Hematopoietic multipotent progenitor cell treated with erythropoietin and hydrocortisone succinate and interleukin-3 and kit ligand, for 6 days (in vitro differentiated cells): ENCODE measurements at regions not wholly inside any gene's neighbourhood (a gene's known extent, or its start where the extent isn't known, plus 50 kb on each side); places are given as distances from the start of the nearest gene placed in this dataset.
"Not testable (repeated sequence)": the region's sequence is repeated elsewhere in the genome, so short reads cannot be mapped to it uniquely, and the experiment has no call there.

Experiments
- DNase-seq: peaks from one replicate; pipeline ENCODE4 v3.0.0-alpha.2; 2015

DNA sequence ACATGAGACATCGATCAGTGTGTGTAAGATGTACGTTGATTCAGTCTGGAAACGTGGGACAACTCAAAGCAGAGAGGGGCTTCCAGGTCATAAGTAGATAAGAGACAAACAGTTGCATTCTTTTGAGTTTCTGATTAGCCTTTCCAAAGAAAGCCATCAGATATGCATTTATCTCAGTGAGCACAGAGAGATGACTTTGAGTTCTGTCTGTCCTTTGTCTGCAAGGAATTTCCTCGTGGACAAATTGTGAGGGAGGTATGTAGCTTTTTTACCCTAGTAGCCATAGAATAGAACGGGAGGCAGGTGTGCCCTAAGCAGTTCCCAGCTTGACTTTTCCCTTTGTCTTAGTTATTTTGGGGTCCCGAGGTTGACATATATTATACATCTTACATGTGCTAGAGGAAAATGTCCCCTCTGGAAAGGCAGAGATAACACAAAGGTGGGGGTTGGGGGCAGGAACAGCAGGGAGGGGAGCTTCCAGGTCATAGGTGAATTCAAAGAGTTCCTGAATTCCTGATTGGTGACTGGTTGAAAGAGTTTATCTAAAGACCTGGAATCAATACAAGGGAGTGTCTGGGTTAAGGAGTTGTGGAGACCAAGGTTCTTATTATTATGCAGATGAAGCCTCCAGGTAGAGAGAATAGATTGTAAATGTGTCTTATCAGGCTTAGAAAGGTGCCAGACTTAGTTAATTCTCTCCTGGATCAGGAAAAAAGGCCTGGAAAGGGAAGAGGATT, 237.0 kb downstream of the NFATC2 start:
- DNase-seq = no peak

DNA sequence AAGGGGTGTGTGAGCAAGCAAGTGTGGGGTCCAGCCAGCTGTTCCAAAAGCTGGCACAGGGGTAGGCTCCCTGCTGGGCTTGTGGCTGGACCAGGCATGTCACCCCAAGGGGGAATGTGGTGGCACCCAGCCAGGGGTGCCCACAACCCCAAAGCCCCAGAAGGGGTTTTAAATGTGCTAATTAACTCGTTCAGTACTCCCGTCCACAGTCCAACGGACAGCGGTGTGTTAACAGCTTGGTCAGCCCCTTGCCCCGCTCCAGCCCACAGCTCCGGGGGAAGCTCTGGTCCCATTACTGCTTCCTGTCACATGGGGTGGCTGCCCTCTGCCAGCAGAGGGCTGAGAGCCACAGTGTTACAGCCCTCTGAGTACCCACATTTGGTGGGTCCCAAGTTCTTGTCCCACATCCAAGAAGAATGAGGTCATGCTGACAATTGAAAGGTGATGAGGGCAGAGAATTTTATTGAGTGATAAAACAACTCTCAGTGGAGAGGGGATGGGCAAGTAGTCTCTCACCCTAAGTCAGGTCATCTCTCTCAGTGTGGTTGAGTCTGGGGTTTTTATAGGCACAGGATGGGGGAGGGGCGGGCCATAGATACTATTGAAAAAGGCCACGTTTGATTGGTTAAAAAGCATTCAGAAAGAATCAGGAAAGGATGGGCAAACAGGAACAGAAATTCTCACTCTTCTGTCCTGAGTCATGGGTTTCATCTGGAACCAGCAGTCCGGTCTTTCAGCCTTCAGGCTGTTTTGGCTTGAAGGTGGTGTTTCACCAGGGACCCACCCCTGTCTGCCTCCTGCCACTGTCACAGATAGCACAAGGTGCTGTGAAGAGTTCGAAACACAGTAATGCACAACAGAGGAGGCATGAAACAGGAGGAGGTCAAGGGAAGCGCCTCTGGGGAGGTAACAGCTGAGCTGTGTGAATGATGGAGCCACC, 238.5 kb downstream of the NFATC2 start:
- DNase-seq = no peak

DNA sequence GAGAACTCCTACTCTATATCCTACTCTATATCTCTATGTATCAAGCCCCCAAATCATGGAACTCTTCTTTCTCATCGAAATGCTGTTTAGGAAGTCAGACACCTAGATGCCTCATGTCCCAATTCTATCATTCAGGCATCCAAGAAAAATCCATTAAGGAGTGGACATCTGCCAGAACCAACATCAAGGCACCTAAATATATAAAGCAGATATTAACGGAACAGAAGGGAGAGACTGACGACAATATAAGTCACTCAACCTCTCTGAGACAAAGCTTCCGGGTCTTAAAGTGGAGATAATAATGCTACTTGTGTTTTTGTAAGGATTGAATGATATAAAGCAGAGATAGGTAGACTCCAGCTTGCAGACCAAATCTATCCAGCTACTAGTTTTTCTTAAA, 241.5 kb downstream of the NFATC2 start:
- no peak for DNase-seq

DNA sequence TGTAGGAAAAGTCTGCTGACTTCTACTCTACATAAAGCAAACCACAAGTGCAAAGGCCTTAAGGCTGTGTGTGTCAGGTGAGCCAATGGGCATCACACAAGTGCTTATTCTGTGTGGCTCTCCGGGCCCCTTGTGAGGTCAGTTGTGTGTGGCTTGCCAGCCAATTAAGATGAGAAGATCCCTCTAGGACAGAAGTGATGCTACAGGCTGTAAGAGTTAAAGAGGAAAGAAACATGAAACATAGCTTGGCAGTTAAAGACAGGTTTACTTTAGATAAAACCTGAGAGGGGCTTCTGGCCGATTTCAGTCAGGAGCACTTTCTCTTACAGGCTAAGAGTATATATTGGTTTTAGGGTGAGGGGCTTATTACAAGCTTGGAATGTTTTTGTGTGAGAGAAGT, 242.4 kb downstream of the NFATC2 start:
- no peak for DNase-seq

DNA sequence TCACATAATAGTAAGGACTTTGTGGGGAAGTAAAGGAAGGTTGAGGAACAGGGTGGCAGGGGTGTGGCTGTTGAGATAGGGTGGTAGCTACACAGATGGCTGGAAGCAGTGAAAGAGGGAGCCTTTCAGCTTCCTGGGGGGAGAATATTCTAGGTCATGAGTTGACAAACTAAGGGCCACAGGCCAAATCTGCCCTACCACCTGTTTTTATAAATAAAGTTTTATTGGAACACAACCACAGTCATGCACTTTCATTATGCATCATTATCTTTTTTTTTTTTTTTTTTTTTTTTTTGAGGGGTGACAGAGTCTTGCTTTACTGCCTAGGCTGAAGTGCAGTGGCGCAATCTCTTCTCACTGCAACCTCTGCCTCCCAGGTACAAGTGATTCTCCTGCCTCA, 243.1 kb downstream of the NFATC2 start:
- DNase-seq = no peak

DNA sequence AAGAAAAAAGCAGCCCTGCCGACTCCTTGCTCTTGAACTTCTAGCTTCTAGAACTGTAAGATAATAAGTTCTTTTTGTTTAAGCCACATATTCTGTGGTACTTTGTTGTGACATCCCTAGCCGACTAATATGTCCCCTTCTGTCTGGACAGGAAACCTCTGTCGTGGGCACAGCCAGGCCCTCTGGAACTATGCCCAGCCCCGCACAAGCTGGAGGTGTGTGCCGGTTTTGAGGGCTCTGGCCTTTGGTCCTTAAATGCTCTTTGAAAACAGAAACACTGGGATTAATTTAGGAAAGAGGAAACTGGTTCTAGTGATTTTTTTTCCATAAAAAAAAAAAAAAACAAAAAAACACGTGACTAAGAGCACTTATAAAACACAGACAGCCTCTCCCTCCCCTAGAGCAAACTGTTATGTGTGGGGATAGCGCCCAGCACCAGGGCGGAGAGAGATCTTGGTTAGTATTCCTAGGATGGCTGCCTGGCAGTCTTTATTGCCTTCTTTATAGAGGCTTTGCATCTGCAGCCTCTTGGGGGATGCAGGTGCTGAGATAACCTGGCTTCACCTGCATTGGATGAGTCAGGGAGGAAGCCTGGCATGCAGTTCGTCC, 244.3 kb downstream of the NFATC2 start:
- no peak for DNase-seq

DNA sequence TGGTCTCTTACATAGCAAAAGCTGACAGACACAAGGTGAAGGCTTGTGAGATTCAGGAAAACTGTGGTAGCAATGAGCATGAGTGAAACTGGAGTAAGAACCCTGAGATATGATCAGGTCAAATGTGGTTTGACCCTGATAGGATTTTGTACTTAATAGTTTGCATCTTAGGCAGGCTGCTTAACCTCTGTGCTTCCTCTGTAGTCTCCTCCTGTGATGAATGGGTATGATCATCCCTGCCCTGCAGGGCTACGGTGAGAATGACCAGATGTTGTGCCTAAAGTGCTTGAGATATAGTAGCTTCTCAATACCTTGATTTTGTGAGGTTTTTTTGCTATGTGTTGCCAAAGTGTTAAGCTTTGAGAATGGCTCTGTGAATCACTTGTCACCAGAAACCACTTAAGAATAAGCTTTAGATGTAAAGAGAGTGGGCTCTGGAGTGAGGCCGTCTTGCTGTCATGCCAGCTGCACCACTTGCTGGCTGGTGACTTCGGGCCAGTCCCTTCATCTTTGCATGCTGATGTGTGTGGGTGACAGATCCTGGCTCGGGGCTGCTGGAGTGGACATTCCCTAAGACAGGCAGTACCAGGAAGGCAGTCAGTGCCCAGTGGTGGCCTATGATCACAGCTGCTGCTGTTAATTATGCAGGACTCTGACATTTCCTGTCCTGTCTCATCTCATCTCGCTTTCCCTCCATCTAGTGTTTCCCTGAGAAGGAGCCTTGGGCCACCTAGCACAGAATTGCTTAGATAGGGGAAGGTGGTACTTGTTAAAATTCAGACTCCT, 254.7 kb downstream of the NFATC2 start:
- DNase-seq = no peak

DNA sequence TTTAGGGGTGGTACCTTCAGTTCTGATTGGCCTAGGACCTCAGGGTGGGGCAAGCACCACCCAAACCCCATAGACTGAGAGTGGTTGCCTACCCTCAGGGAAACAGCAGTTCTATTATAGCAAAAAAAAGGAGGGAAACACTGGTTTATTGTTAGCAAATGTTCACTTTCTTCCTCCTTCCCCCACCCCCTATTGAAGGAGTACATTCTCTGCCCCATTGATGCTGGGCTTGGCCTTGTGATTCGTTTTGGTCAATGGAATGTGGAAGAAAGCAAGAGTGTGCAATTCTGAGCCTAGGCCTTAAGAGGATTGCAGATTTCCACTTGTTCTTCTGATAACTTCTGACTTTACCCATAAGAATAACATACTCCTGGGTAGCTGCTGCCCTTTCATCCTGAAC, 255.8 kb downstream of the NFATC2 start:
- no peak for DNase-seq

DNA sequence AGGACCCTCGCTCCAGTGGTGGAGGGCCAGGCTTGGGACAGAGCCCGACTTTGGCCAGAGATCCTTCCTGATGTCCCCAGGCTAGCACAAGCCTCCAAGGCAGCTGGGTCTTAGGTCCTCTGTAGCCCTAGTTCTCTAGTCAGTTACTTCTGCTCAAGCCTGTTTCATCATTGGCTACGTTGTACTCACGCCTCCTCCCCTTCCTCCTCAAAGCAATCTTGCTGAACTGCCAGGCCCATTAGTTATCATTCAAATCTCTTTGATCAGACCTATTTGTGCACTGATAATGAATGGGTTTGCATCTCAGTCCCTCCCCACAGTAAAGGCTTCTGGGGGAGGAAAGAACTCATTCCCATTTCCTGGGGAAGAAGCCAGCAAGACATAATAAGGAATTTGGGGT, 256.8 kb downstream of the NFATC2 start:
- DNase-seq = no peak

DNA sequence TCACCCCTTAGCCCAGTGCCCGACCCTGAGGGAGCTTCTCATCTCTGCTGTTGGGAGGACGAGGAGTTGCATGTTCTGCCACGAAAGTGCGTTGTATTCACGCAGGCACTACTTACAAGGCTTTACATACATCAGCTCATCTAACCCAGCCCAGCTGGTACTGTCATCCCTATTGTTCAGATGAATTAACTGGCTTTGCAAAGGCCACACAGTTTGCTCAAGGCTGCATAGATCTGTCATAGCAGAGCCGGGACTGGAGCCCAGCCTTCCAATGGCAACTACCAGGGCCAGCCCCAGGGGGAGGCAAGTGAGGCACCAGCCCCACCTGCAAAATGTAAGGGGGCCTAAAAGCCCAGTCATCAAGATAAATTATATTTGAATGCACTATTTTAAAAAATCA, 257.6 kb downstream of the NFATC2 start:
- no peak for DNase-seq

DNA sequence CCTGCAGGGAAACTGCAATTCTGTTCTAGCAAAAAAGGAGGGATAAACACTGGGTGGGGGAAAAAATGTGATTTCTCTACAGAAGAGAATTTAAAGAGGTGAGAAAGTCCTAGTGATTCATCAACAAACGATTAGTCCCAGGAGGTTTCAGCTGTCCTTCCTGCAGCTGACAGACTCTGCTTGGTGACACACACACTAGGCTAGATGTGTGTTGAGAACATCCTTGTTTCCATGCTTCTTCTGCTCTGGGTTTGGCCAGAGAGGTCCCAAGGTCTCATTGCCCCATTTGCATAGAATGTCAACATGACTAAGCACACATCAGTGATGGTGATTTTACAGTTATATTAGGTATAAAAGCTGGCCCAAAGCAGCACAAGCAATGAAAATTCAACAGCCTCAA, 258.3 kb downstream of the NFATC2 start:
- no peak for DNase-seq

DNA sequence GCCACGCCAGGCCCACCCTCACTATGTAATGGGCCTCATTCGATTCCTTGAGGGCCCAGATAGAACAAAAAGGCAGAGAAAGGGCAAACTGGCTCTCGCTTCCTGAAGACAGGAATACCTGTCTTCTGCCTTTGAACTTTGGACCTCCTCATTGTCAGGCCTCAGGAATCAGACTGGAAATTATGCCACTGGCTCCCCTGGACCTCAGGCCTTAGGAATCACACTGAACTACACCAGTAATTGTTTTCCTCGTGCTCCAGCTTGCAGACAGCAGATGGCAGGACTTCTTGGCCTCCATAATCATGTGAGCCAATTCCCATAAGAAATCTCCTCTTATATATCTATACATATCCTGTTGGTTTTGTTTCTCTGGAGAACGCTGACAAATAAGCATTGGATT, 258.6 kb upstream of the KCNG1 start:
- DNase-seq = no peak

DNA sequence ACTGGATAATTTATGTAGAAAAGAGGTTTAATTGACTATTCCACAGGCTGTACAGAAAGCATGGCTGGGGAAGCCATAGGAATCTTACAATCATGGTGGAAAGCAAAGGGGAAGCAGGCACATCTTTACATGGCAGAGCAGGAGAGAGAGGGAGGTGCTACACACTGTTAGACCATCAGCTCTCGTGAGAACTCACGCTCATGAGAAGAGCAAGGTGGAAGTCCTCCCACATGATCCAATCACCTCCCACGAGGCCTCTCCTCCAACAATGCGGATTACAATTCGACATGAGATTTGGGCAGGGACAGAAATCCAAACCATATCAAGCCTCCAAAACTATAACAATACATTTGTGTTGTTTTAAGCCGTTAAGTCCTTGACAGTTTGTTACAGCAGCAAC, 257.1 kb upstream of the KCNG1 start:
- no peak for DNase-seq

DNA sequence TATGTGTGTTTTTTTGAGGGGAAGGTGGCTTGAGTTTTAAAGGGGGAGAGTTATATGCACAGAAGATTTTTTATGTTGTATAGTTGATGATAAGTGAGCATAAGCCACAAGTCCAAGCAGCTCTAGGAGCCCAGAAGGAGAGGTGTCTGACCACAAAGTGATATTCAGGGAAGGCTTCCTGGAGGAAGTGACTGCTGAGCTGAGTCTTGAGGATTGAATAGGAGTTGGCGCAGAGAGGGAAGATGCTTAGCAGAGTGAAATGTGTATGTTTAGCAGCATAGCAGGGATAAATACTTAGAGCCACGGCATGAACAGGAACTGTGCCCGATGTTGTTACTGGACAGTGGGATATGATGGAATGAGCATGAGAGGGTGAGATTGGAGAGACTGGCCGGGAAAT, 255.1 kb upstream of the KCNG1 start:
- no peak for DNase-seq

DNA sequence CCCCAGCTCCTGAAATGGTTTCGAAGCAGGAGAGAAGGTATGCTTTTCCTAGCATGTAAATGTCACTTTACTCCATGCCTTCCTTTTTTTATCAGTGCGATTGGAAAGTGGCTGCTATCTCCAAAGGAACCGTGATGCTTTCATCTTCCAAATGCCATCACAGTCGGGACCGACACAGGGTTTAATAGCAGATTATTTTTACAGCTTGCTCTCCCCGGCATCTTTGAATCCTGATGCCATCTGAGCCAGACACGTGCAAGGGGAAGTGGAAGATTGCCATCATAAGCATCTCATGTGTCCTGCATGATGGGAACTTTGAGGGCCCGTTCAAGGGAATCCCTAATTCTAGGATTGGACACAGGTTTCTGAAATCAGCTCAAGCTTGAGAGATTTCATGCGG, 253.4 kb upstream of the KCNG1 start:
- DNase-seq = no peak

DNA sequence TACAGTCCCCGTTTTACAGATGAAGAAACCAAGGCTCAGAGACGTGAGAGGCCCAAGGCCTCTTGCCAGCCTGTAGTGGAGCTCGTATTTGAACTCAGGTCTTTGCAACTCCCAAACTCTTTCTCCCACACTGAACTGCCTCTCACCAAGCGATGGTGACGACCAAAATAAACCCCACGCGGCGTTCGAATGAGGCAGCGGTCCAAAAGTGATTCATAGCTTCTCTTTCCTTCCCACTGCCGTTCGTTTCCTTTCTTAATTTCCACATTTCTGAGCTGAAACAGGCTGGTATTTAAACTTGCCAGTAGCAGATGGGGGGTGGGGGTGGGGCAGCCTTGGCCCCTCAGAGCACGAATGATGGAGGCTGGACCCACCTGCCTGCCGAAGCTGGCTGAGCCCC, 252.9 kb upstream of the KCNG1 start:
- no peak for DNase-seq

DNA sequence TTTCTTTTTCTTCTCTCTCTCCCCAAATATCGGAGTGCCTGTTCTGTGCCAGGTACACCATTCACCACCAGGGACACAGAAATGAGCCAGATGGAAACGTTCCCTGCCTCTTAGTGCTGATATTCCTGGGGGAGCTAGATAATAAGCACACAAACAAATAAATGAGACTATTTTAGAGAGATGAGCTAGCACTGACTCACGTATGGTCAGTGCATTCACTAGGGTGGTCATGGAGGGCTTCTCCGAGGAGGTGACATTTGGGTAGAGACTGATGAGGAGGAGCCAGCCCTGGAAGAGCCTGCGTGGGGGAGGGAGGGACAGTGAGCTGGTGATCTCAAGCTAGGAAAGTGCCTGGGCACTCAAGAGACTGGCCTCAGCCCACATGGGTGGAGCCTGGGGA, 252.3 kb upstream of the KCNG1 start:
- DNase-seq = no peak

DNA sequence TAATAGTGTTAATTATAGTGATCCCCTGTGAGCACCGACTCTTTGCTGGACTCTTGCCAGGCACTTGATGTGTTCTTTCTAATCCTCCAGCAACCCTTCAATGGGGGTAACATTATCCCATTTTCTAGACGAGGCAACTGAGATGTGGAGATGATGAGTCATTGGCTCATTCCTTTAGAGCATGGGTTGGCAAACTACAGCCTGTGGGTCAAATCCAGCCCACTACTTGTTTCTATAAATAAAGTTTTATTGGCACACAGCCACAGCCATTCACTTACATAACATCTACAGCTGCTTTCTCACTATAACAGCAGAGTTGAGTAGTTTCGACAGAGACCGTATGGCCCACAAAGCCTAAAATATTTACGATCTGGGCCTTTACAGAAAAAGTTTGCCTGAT, 249.5 kb upstream of the KCNG1 start:
- no peak for DNase-seq

DNA sequence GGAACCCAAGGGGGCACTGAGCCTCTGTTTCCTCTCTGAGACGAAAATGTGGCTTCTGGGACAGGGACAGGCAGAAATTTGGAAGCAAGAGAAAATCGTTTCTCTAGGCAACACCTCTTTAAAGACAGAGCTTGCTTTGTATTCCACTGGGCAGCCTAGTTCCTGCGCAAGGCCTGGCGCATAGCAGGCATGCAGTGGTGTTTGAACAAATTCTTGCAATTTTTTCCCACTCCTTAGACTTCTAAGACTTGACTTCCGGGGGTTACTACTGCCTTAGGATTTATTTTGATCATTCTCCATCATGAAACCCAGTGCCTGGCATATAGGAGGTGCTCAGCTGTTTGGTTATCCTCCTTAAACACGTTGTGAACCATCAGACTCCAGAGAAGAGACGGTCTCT, 249.0 kb upstream of the KCNG1 start:
- no peak for DNase-seq

DNA sequence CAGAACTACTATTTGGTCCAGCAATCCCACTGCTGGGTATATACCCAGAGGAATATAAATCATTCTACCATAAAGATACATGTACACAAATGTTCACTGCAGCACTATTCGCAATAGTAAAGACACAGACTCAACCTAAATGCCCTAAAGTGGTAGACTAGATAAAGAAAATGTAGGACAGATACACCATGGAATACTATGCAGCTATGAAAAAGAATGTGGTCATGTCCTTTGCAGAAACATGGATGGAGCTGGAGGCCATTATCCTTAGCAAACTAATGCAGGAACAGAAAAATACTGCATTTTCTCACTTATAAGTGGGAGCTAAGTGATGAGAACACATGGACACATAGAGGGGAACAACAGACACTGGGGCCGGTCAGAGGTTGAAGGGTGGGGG, 248.4 kb upstream of the KCNG1 start:
- not testable (repeated sequence) for DNase-seq

DNA sequence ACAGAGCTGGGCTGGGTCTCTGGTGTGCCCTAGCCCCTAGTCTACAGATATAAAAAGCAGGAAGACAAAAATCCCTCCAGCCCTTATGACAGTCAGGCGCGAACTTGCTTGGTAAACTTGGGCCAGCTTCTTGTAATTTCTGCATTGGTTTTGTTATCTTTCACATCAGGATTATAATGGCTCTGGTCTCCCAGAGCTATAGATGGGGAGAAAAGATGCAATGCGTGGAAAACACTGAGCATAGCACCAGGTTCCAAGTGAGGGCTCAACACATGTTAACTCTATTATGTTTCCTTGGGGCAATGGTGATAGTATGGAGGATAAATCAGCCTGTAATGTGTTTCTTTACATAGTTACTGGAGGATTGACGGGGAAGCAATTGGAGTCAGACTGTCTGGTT, 246.8 kb upstream of the KCNG1 start:
- DNase-seq = no peak

DNA sequence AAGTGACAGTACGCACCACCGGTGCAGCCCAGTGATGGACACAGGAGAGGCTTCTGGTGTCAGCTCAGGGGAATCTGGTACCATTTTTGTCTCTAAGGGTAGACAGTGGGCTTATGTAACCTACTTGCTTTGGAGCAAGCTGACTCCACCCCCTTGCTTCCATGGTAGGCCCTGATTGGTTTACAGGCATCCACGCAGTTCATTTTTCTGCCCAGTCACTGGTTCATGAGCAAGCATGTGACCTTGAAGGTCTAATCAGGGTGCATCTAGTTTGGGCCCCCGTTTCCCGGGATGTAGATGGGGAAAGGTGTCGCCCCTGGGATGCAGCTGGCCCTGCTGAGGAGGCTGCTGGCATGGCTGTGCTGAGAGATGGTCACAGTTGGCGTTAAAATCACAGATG, 244.8 kb upstream of the KCNG1 start:
- DNase-seq = no peak

DNA sequence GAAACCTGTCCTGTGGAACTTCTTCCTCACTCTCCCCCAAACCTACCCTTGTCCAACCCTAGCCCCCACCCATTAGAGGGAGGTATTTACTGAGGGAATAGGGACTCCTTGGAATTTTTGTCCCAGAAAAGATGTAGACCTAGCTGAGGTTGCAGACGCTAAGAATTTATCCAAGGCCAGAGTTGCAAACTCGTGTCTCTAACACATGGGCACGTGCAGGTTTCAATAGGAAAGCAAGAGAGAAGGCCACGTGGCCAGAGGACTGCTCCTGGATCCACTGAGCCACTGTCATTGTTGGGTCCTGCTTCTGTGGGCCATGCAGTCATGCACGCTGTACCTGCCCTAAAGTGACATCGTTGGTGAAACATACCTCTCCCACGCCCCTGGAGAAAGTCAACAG, 243.4 kb upstream of the KCNG1 start:
- no peak for DNase-seq
